PC-9 (cell line): ENCODE measurements at regions not wholly inside any gene's neighbourhood (a gene's known extent, or its start where the extent isn't known, plus 50 kb on each side); places are given as distances from the start of the nearest gene placed in this dataset.

Source experiments
- BruUV-seq: library from RNA; stranded (reverse); fragments of 400-500 nt; replicated peaks from 2 replicates; lab custom pipeline; 2021; lab: Mats Ljungman, UMichigan
- CTCF ChIA-PET: fragments of 300-600 bp; sonication (Branson Sonifier 250); formaldehyde crosslinking; loops from one replicate; lab custom pipeline; 2022; ENCODE audit warnings: antibody characterized with exemption; lab: Charles Lee
- POLR2A ChIA-PET: fragments of 300-600 bp; sonication (Branson Sonifier 250); formaldehyde crosslinking; loops from one replicate; lab custom pipeline; 2022; ENCODE audit warnings: antibody characterized with exemption; ENCODE audit not compliant: unreplicated experiment; lab: Charles Lee
- DNase-seq, 2 experiments: peaks; one replicate each; pipeline versions ENCODE4 v3.0.0 to v3.0.0-alpha.2; 2015 to 2022; ENCODE audit warnings: mixed read lengths in 1 of 2
- H2AFZ ChIP-seq: fragments of 200-600 bp; sonication (generic); 2 replicates; pipeline ENCODE4 v1.8.1; 2017; ENCODE audit warnings: antibody characterized with exemption
- H3F3A ChIP-seq: fragments of 200-600 bp; sonication (generic); 2 replicates; pipeline ENCODE4 v1.8.1; 2017; ENCODE audit warnings: antibody characterized with exemption, mild to moderate bottlenecking, low read depth; ENCODE audit not compliant: insufficient read depth
- H3K27ac ChIP-seq: fragments of 200-600 bp; sonication (generic); 2 replicates; pipeline ENCODE4 v1.6.1; 2016; ENCODE audit warnings: mixed run types
- H3K27me3 ChIP-seq: fragments of 200-600 bp; sonication (generic); 2 replicates; pipeline ENCODE4 v1.6.1; 2016; ENCODE audit warnings: low read depth, mixed run types; ENCODE audit not compliant: insufficient read depth
- H3K36me3 ChIP-seq: fragments of 200-600 bp; sonication (generic); 2 replicates; pipeline ENCODE4 v1.6.1; 2016; ENCODE audit warnings: low read depth, mixed run types
- H3K4me1 ChIP-seq: fragments of 200-600 bp; sonication (generic); replicated peaks from 2 replicates; pipeline ENCODE4 v1.6.1; 2016; ENCODE audit warnings: mixed run types; ENCODE audit not compliant: insufficient read depth
- H3K4me2 ChIP-seq: fragments of 200-600 bp; sonication (generic); 2 replicates; pipeline ENCODE4 v1.6.1; 2017; ENCODE audit warnings: mixed run types
- H3K4me3 ChIP-seq: fragments of 200-600 bp; sonication (generic); 2 replicates; pipeline ENCODE4 v1.6.1; 2016; ENCODE audit warnings: mixed run types
- H3K79me2 ChIP-seq: fragments of 200-600 bp; sonication (generic); 2 replicates; pipeline ENCODE4 v1.6.1; 2017; ENCODE audit warnings: low read depth, mixed run types
- H3K9me2 ChIP-seq: fragments of 200-600 bp; sonication (generic); 2 replicates; pipeline ENCODE4 v1.8.1; 2017; ENCODE audit warnings: mild to moderate bottlenecking; ENCODE audit not compliant: insufficient read depth
- H3K9me3 ChIP-seq: fragments of 200-600 bp; sonication (generic); 2 replicates; pipeline ENCODE4 v1.8.1; 2016; ENCODE audit warnings: low read depth; ENCODE audit not compliant: insufficient read depth
- H4K20me1 ChIP-seq: fragments of 200-600 bp; sonication (generic); 2 replicates; pipeline ENCODE4 v1.8.1; 2017; ENCODE audit not compliant: insufficient read depth
- CTCF ChIP-seq: fragments of 200-600 bp; sonication (generic); conservative IDR thresholded peaks from 2 replicates; pipeline ENCODE4 v1.6.1; 2017; ENCODE audit warnings: mixed run types, antibody characterized with exemption, mild to moderate bottlenecking, moderate library complexity
- EZH2 ChIP-seq: fragments of 200-600 bp; sonication (generic); IDR thresholded peaks from 2 replicates; pipeline ENCODE4 v1.8.0; 2017; ENCODE audit warnings: antibody characterized with exemption, low read depth
- intact Hi-C: fragments of 100-400 bp; cut with micrococcal nuclease; formaldehyde crosslinking; loops from one replicate; pipeline ENCODE4 v1.10.0; 2022; ENCODE audit not compliant: unreplicated experiment

GRCh38 chr3:147210676-147211075 lies 195.7 kb downstream of the ZIC4 start:
- Histone ChIP-seq H3K27ac (no peak overlapping the region), H3K9me2 (no peaks in the 10 kb centered on the region), H3K79me2 (no peaks in the 10 kb centered on the region), H3K4me1 (no peaks in the 10 kb centered on the region), H2AFZ (no peak overlapping the region), H3K9me3 (no peaks in the 10 kb centered on the region), H3F3A (no peaks in the 10 kb centered on the region), H4K20me1 (no peaks in the 10 kb centered on the region), H3K4me2 (no peak overlapping the region), H3K27me3 (no peaks in the 10 kb centered on the region), H3K36me3 (no peaks in the 10 kb centered on the region), H3K4me3 (no peak overlapping the region)
- intact Hi-C loops: no loop called here
- no TSS peak for BruUV-seq
- ChIA-PET CTCF (no interaction called here), POLR2A (no interaction called here)
- DNase-seq: no peak
- TF ChIP-seq CTCF (no peak), EZH2 (no peak)

GRCh38 chr3:147201086-147201485 lies 205.3 kb downstream of the ZIC4 start:
- no peaks in the 10 kb centered on the region for H3K27me3 ChIP-seq
- no peak for DNase-seq
- H3K9me3 ChIP-seq: no peaks in the 10 kb centered on the region
- ChIA-PET POLR2A (no interaction called here), CTCF (no interaction called here)
- no peaks in the 10 kb centered on the region for H3K9me2 ChIP-seq
- no TSS peak for BruUV-seq
- no peaks in the 10 kb centered on the region for H4K20me1 ChIP-seq
- H3K4me2 ChIP-seq: no peak overlapping the region
- no peak overlapping the region for H3K27ac ChIP-seq
- H3K4me1 ChIP-seq: no peaks in the 10 kb centered on the region
- intact Hi-C loops: no loop called here
- H3K36me3 ChIP-seq: no peaks in the 10 kb centered on the region
- H3F3A ChIP-seq: no peaks in the 10 kb centered on the region
- H2AFZ ChIP-seq: no peak overlapping the region
- TF ChIP-seq EZH2 (no peak), CTCF (no peak)
- H3K79me2 ChIP-seq: no peaks in the 10 kb centered on the region
- no peak overlapping the region for H3K4me3 ChIP-seq

- no peak overlapping the region for H3K27ac ChIP-seq
- no TSS peak for BruUV-seq
- H3K36me3 ChIP-seq: no peaks in the 10 kb centered on the region
- H4K20me1 ChIP-seq: no peaks in the 10 kb centered on the region
- POLR2A ChIA-PET: no interaction called here
- intact Hi-C loops: no loop called here
- no peaks in the 10 kb centered on the region for H3K9me3 ChIP-seq
- no peaks in the 10 kb centered on the region for H3K79me2 ChIP-seq
- no peak overlapping the region for H2AFZ ChIP-seq
- no peaks in the 10 kb centered on the region for H3F3A ChIP-seq
- TF ChIP-seq CTCF: no peak
- no peak for TF ChIP-seq EZH2
- no peaks in the 10 kb centered on the region for H3K9me2 ChIP-seq
- H3K4me3 ChIP-seq: no peak overlapping the region
- H3K4me1 ChIP-seq: no peaks in the 10 kb centered on the region
- no peaks in the 10 kb centered on the region for H3K27me3 ChIP-seq
- CTCF ChIA-PET: no interaction called here
- no peak overlapping the region for H3K4me2 ChIP-seq
- DNase-seq: no peak
These were observed 205.8 kb downstream of the ZIC4 start for GRCh38 chr3:147200545-147200944.
